Left ventricle myocardium inferior (tissue), 1 donor: ENCODE measurements at regions not wholly inside any gene's neighbourhood (a gene's known extent, or its start where the extent isn't known, plus 50 kb on each side); places are given as distances from the start of the nearest gene placed in this dataset.

Experiments used
- DNase-seq: peaks from one replicate; pipeline ENCODE4 v3.0.0-alpha.2; 2020
- H3K27ac ChIP-seq: fragments of 200-600 bp; replicated peaks from 2 replicates; pipeline ENCODE4 v1.8.0; 2021
- H3K27me3 ChIP-seq: fragments of 200-600 bp; 2 replicates; pipeline ENCODE4 v1.8.0; 2021; ENCODE audit warnings: low read depth
- H3K36me3 ChIP-seq: fragments of 200-600 bp; 2 replicates; pipeline ENCODE4 v1.8.0; 2021
- H3K4me1 ChIP-seq: fragments of 200-600 bp; 2 replicates; pipeline ENCODE4 v1.8.0; 2021
- H3K4me3 ChIP-seq: fragments of 200-600 bp; 2 replicates; pipeline ENCODE4 v1.8.0; 2021; ENCODE audit warnings: mild to moderate bottlenecking, moderate library complexity
- H3K9me3 ChIP-seq: fragments of 200-600 bp; replicated peaks from 2 replicates; pipeline ENCODE4 v1.8.0; 2021
- intact Hi-C: fragments of 100-400 bp; cut with micrococcal nuclease; formaldehyde crosslinking; loops from one replicate; pipeline ENCODE4 v1.11.0; 2022
- TF ChIP-seq, protein P1 (sequence below): fragments of 200-600 bp; IDR thresholded peaks from 2 replicates; pipeline ENCODE4 v1.8.0; 2021; ENCODE audit warnings: antibody characterized with exemption, mild to moderate bottlenecking, borderline replicate concordance
- donor health status: DM: no; HTN: yes; CAD: no; lungs with severe emphysema.

- Histone ChIP-seq H3K27me3 (no peaks in the 10 kb centered on the region), H3K36me3 (no peaks in the 10 kb centered on the region), H3K4me1 (peaks cover 9% of the 10 kb centered on the region), H3K27ac (no peak overlapping the region), H3K4me3 (no peak overlapping the region), H3K9me3 (peaks cover 8% of the 10 kb centered on the region)
- intact Hi-C loops: no loop called here
- TF ChIP-seq, protein P1, sequence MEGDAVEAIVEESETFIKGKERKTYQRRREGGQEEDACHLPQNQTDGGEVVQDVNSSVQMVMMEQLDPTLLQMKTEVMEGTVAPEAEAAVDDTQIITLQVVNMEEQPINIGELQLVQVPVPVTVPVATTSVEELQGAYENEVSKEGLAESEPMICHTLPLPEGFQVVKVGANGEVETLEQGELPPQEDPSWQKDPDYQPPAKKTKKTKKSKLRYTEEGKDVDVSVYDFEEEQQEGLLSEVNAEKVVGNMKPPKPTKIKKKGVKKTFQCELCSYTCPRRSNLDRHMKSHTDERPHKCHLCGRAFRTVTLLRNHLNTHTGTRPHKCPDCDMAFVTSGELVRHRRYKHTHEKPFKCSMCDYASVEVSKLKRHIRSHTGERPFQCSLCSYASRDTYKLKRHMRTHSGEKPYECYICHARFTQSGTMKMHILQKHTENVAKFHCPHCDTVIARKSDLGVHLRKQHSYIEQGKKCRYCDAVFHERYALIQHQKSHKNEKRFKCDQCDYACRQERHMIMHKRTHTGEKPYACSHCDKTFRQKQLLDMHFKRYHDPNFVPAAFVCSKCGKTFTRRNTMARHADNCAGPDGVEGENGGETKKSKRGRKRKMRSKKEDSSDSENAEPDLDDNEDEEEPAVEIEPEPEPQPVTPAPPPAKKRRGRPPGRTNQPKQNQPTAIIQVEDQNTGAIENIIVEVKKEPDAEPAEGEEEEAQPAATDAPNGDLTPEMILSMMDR: no peak
- no peak for DNase-seq
Observed at GRCh38 chr5:68915079-68915478, 178.7 kb upstream of the SLC30A5 start.

DNA sequence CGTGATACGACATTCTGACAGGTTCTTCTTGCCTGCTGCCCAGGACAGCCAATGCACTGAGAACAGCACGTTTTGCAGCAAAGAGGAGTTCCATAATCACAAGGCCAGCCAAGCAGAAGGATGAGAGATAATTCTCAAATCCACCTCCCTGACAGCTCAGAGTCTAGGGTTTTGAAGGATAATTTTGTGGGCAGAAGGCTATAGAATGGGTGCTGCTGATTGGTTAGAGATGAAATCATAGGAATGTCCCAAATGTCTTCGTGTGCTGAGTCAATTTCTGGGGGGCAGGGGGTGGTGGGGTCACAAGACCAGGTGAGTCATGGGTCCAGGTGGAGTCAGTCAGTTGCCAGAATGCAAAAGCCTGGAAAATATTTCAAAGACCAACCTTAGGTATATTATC lies 175.5 kb upstream of the SLC30A5 start:
- no peak overlapping the region for H3K4me3 ChIP-seq
- H3K27me3 ChIP-seq: no peaks in the 10 kb centered on the region
- H3K27ac ChIP-seq: no peak overlapping the region
- H3K36me3 ChIP-seq: no peaks in the 10 kb centered on the region
- H3K9me3 ChIP-seq: peaks cover 8% of the 10 kb centered on the region
- TF ChIP-seq, protein P1: no peak
- no peak for DNase-seq
- intact Hi-C loops: no loop called here
- H3K4me1 ChIP-seq: no peaks in the 10 kb centered on the region

- Histone ChIP-seq H3K4me3 (no peak overlapping the region), H3K27me3 (no peaks in the 10 kb centered on the region), H3K27ac (no peak overlapping the region), H3K36me3 (no peaks in the 10 kb centered on the region), H3K4me1 (no peaks in the 10 kb centered on the region), H3K9me3 (peaks cover 8% of the 10 kb centered on the region)
- TF ChIP-seq, protein P1: no peak
- intact Hi-C loops: no loop called here
- no peak for DNase-seq
Observed at GRCh38 chr5:68919988-68920490, 173.8 kb upstream of the SLC30A5 start.

DNA sequence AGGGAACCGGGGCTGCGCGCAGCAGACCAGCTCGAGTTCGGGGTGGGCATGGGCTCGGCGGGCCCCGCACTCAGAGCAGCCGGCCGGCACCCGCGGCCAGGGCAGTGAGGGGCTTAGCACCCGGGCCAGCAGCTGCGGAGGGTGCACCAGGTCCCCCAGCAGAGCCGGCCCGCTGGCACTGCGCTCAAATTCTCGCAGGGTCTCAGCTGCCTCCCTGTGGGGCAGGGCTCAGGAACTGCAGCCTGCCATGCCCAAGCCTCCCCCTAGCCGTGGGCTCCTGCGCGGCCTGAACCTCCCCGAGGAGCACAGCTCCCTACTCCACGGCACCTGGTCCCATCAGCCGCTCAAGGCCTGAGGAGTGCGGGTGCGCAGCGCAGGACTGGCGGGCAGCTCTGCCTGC lies 172.9 kb upstream of the SLC30A5 start:
- TF ChIP-seq, protein P1: no peak
- no peaks in the 10 kb centered on the region for H3K4me1 ChIP-seq
- peaks cover 8% of the 10 kb centered on the region for H3K9me3 ChIP-seq
- H3K27me3 ChIP-seq: no peaks in the 10 kb centered on the region
- DNase-seq: no peak
- no peaks in the 10 kb centered on the region for H3K36me3 ChIP-seq
- intact Hi-C loops: no loop called here
- no peak overlapping the region for H3K27ac ChIP-seq
- H3K4me3 ChIP-seq: no peak overlapping the region

DNA sequence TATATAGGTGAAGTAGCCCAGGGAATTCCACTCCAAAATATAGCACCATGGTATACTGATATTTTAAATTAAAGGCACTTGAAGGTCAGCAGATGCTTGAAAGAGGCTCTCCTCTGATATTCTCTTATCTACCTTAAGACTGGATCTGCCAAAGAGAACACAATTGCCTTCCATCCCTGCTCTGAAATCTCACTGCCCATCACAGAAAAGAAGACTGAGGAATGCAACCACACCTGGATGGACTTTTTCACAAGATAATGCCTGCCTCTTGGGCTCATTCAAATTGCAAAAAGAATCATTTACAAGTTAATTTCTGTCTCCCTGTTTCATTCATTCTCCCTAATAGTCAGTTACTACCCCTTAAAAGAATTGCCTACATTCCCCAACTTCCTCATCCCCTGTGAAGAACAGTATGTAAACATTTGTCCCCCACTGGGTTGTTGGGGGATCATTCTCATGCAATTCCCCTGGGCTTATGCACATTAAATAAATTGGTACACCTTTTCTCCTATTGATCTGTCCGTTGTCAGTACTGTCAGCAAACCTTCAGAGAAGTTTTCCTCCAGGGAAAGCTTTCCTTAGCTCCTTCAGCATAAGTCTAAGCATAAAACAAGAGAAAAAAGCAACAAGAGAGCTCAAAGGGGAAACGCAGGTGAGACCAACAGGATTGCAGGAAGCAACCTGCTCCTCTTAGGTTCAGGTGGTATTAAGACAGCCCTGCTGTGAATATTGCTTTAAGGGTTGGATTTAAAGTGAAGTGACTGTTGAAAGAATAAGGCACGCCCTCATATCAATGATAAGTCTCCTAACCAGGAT lies 171.4 kb upstream of the SLC30A5 start:
- H3K9me3 ChIP-seq: peaks cover 8% of the 10 kb centered on the region

More for the DNA sequence above, 171.4 kb upstream of the SLC30A5 start:
- H3K4me3 ChIP-seq: no peak overlapping the region
- intact Hi-C loops: no loop called here
- H3K27me3 ChIP-seq: no peaks in the 10 kb centered on the region
- TF ChIP-seq, protein P1: no peak
- H3K27ac ChIP-seq: no peak overlapping the region
- no peak for DNase-seq
- H3K4me1 ChIP-seq: no peaks in the 10 kb centered on the region
- no peaks in the 10 kb centered on the region for H3K36me3 ChIP-seq
